SK-N-SH treated with all-trans-retinoic acid at 6 μM for 48 hours (cell line): ENCODE measurements at regions not wholly inside any gene's neighbourhood (a gene's known extent, or its start where the extent isn't known, plus 50 kb on each side); places are given as distances from the start of the nearest gene placed in this dataset.

Source experiments
- ATAC-seq: fragments of 200-7000 bp; cut with Tn5 transposase; 3 replicates; pipeline ENCODE4 v1.9.1; 2020; ENCODE audit warnings: mild to moderate bottlenecking, moderate library complexity
- ARNTL ChIP-seq: fragments of 450-650 bp; formaldehyde crosslinking; IDR thresholded peaks from 2 replicates; pipeline ENCODE4 v1.5.0; 2020; ENCODE audit warnings: low read depth, mild to moderate bottlenecking, moderate library complexity, borderline replicate concordance
- BACH2 ChIP-seq: fragments of 250-450 bp; sonication (Bioruptor Pico); IDR thresholded peaks from 2 replicates; pipeline ENCODE4 v1.9.0; 2021; ENCODE audit warnings: mild to moderate bottlenecking, borderline replicate concordance
- CSDC2 ChIP-seq: fragments of 250-450 bp; sonication (Bioruptor Pico); IDR thresholded peaks from 2 replicates; pipeline ENCODE4 v1.5.0; 2020; ENCODE audit warnings: mild to moderate bottlenecking, moderate library complexity
- ESRRG ChIP-seq: fragments of 250-450 bp; sonication (Bioruptor Pico); IDR thresholded peaks from 2 replicates; pipeline ENCODE4 v1.6.1; 2021; ENCODE audit warnings: mild to moderate bottlenecking
- GLIS3 ChIP-seq: fragments of 250-450 bp; sonication (Bioruptor Pico); IDR thresholded peaks from 2 replicates; pipeline ENCODE4 v1.5.0; 2020; ENCODE audit warnings: mild to moderate bottlenecking, moderate library complexity
- ISL1 ChIP-seq: fragments of 250-450 bp; sonication (Bioruptor Pico); IDR thresholded peaks from 2 replicates; pipeline ENCODE4 v2.1.2; 2022; ENCODE audit warnings: mild to moderate bottlenecking, moderate library complexity
- OSR1 ChIP-seq: fragments of 250-450 bp; sonication (Bioruptor Pico); IDR thresholded peaks from 2 replicates; pipeline ENCODE4 v1.8.0; 2022; ENCODE audit warnings: moderate library complexity, mild to moderate bottlenecking, inconsistent platforms
- POU6F1 ChIP-seq: fragments of 250-450 bp; sonication (Bioruptor Pico); IDR thresholded peaks from 2 replicates; pipeline ENCODE4 v1.8.0; 2021; ENCODE audit warnings: low read depth, mild to moderate bottlenecking, moderate library complexity, borderline replicate concordance
- PPARA ChIP-seq: fragments of 250-450 bp; sonication (Bioruptor Pico); IDR thresholded peaks from 2 replicates; pipeline ENCODE4 v1.5.0; 2020; ENCODE audit warnings: mild to moderate bottlenecking, borderline replicate concordance
- RARB ChIP-seq: fragments of 250-450 bp; sonication (Bioruptor Pico); IDR thresholded peaks from 2 replicates; pipeline ENCODE4 v1.8.0; 2021; ENCODE audit warnings: mild to moderate bottlenecking, moderate library complexity
- SNAI2 ChIP-seq: fragments of 250-450 bp; sonication (Bioruptor Pico); IDR thresholded peaks from 2 replicates; pipeline ENCODE4 v1.5.0; 2020; ENCODE audit warnings: mild to moderate bottlenecking, moderate library complexity
- TCF4 ChIP-seq: fragments of 250-450 bp; sonication (Bioruptor Pico); IDR thresholded peaks from 2 replicates; pipeline ENCODE4 v1.8.0; 2021; ENCODE audit warnings: mild to moderate bottlenecking, moderate library complexity, borderline replicate concordance
- TOX ChIP-seq: fragments of 250-450 bp; sonication (Bioruptor Pico); IDR thresholded peaks from 2 replicates; pipeline ENCODE4 v1.8.0; 2021; ENCODE audit warnings: mild to moderate bottlenecking, moderate library complexity, borderline replicate concordance
- ZC3H10 ChIP-seq: fragments of 250-450 bp; sonication (Bioruptor Pico); IDR thresholded peaks from 2 replicates; pipeline ENCODE4 v1.5.1; 2021; ENCODE audit warnings: mild to moderate bottlenecking, moderate library complexity
- ZFP3 ChIP-seq: fragments of 250-450 bp; sonication (Bioruptor Pico); IDR thresholded peaks from 2 replicates; pipeline ENCODE4 v1.5.0; 2020; ENCODE audit warnings: mild to moderate bottlenecking, moderate library complexity
- ZFP30 ChIP-seq: fragments of 450-650 bp; formaldehyde crosslinking; IDR thresholded peaks from 2 replicates; pipeline ENCODE4 v1.5.0; 2022; ENCODE audit warnings: mild to moderate bottlenecking, moderate library complexity
- ZNF565 ChIP-seq: fragments of 450-650 bp; formaldehyde crosslinking; conservative IDR thresholded peaks from 2 replicates; pipeline ENCODE4 v1.5.0; 2020; ENCODE audit warnings: low read depth, mild to moderate bottlenecking, moderate library complexity
- ZNF8 ChIP-seq: fragments of 450-650 bp; formaldehyde crosslinking; IDR thresholded peaks from 2 replicates; pipeline ENCODE4 v1.5.0; 2020; ENCODE audit warnings: mild to moderate bottlenecking, moderate library complexity
- TF ChIP-seq, protein P1 (sequence below): fragments of 250-450 bp; sonication (Bioruptor Pico); IDR thresholded peaks from 2 replicates; pipeline ENCODE4 v1.5.0; 2020; ENCODE audit warnings: mild to moderate bottlenecking, moderate library complexity
- TF ChIP-seq, protein P2 (sequence below): fragments of 250-450 bp; sonication (Bioruptor Pico); IDR thresholded peaks from 2 replicates; pipeline ENCODE4 v1.8.0; 2020; ENCODE audit warnings: mild to moderate bottlenecking, moderate library complexity, borderline replicate concordance
- TF ChIP-seq, protein P3 (sequence below): fragments of 250-450 bp; sonication (Bioruptor Pico); IDR thresholded peaks from 2 replicates; pipeline ENCODE4 v1.5.1; 2021; ENCODE audit warnings: mild to moderate bottlenecking, moderate library complexity

GRCh38 chr7:155234950-155235789 is 62.5 kb upstream of the INSIG1 start:
- no peak for ATAC-seq
- TF ChIP-seq GLIS3 (CRISPR knock-in tag) (no peak), RARB (CRISPR knock-in tag) (no peak), ESRRG (CRISPR knock-in tag) (no peak), PPARA (no peak), BACH2 (CRISPR knock-in tag) (no peak), ZNF8 (CRISPR knock-in tag) (no peak), TOX (CRISPR knock-in tag) (no peak), ZFP3 (CRISPR knock-in tag) (no peak)
- TF ChIP-seq, protein P1, sequence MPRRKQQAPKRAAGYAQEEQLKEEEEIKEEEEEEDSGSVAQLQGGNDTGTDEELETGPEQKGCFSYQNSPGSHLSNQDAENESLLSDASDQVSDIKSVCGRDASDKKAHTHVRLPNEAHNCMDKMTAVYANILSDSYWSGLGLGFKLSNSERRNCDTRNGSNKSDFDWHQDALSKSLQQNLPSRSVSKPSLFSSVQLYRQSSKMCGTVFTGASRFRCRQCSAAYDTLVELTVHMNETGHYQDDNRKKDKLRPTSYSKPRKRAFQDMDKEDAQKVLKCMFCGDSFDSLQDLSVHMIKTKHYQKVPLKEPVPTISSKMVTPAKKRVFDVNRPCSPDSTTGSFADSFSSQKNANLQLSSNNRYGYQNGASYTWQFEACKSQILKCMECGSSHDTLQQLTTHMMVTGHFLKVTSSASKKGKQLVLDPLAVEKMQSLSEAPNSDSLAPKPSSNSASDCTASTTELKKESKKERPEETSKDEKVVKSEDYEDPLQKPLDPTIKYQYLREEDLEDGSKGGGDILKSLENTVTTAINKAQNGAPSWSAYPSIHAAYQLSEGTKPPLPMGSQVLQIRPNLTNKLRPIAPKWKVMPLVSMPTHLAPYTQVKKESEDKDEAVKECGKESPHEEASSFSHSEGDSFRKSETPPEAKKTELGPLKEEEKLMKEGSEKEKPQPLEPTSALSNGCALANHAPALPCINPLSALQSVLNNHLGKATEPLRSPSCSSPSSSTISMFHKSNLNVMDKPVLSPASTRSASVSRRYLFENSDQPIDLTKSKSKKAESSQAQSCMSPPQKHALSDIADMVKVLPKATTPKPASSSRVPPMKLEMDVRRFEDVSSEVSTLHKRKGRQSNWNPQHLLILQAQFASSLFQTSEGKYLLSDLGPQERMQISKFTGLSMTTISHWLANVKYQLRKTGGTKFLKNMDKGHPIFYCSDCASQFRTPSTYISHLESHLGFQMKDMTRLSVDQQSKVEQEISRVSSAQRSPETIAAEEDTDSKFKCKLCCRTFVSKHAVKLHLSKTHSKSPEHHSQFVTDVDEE (CRISPR knock-in tag): no peak
- TF ChIP-seq, protein P2, sequence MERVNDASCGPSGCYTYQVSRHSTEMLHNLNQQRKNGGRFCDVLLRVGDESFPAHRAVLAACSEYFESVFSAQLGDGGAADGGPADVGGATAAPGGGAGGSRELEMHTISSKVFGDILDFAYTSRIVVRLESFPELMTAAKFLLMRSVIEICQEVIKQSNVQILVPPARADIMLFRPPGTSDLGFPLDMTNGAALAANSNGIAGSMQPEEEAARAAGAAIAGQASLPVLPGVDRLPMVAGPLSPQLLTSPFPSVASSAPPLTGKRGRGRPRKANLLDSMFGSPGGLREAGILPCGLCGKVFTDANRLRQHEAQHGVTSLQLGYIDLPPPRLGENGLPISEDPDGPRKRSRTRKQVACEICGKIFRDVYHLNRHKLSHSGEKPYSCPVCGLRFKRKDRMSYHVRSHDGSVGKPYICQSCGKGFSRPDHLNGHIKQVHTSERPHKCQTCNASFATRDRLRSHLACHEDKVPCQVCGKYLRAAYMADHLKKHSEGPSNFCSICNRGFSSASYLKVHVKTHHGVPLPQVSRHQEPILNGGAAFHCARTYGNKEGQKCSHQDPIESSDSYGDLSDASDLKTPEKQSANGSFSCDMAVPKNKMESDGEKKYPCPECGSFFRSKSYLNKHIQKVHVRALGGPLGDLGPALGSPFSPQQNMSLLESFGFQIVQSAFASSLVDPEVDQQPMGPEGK (CRISPR knock-in tag): no peak
- TF ChIP-seq, all 23 proteins: peak for 0

GRCh38 chr7:155236386-155236785 is 61.3 kb upstream of the INSIG1 start:
- no peak for TF ChIP-seq CSDC2 (CRISPR knock-in tag)
- TF ChIP-seq ZFP30 (CRISPR knock-in tag): no peak
- no peak for TF ChIP-seq POU6F1
- no peak for TF ChIP-seq ZC3H10 (CRISPR knock-in tag)
- no peak for TF ChIP-seq SNAI2 (CRISPR knock-in tag)
- no peak for TF ChIP-seq TCF4 (CRISPR knock-in tag)
- TF ChIP-seq, protein P3, sequence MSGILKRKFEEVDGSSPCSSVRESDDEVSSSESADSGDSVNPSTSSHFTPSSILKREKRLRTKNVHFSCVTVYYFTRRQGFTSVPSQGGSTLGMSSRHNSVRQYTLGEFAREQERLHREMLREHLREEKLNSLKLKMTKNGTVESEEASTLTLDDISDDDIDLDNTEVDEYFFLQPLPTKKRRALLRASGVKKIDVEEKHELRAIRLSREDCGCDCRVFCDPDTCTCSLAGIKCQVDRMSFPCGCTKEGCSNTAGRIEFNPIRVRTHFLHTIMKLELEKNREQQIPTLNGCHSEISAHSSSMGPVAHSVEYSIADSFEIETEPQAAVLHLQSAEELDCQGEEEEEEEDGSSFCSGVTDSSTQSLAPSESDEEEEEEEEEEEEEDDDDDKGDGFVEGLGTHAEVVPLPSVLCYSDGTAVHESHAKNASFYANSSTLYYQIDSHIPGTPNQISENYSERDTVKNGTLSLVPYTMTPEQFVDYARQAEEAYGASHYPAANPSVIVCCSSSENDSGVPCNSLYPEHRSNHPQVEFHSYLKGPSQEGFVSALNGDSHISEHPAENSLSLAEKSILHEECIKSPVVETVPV: no peak
- no peak for TF ChIP-seq ISL1 (CRISPR knock-in tag)
- ATAC-seq: no peak

DNA sequence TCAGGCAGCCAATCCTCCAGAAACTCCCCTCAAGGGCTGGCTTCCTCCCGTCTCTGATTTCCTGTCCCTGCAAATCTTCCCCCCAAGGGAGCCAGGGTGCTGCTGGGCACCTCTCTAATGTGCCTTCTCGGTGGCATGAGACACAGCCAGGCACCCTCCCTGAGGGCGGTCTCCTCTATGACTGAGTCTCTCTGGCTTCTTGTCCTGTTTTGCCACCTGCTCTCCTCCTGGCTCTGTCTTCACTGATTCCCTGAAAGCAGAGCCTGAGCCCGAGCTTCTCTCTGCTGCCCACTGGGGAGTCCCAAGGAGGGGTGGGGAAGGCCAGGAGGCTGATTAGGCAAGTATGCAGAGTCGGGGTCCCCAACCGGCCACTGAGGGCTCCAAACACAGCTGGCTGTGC is 60.4 kb upstream of the INSIG1 start:
- ATAC-seq: no peak; the same call in 1 of the 3 replicates
- TF ChIP-seq, protein P1 (CRISPR knock-in tag): no peak
- no peak for TF ChIP-seq PPARA
- TF ChIP-seq ZNF565 (CRISPR knock-in tag): no peak
- TF ChIP-seq ZFP30 (CRISPR knock-in tag): no peak
- TF ChIP-seq ARNTL (CRISPR knock-in tag): no peak
- TF ChIP-seq, protein P2 (CRISPR knock-in tag): no peak
- no peak for TF ChIP-seq BACH2 (CRISPR knock-in tag)
- TF ChIP-seq POU6F1: no peak
- TF ChIP-seq ISL1 (CRISPR knock-in tag): no peak
- no peak for TF ChIP-seq ZFP3 (CRISPR knock-in tag)
- no peak for TF ChIP-seq OSR1 (CRISPR knock-in tag)
- no peak for TF ChIP-seq RARB (CRISPR knock-in tag)
- no peak for TF ChIP-seq GLIS3 (CRISPR knock-in tag)
- no peak for TF ChIP-seq TOX (CRISPR knock-in tag)
